ENCODE measurements at regions not wholly inside any gene's neighbourhood (a gene's known extent, or its start where the extent isn't known, plus 50 kb on each side); places are given as distances from the start of the nearest gene placed in this dataset.

- no peaks in the 10 kb centered on the region for H3K9me3 ChIP-seq (ENCODE audit: low read length)
- no peak overlapping the region for H3K9ac ChIP-seq (ENCODE audit: insufficient read depth, low read depth, low read length)
- H3K4me3 ChIP-seq (replicated peaks in 1 of 3; ENCODE audit: insufficient read depth in 1 of 3, low read depth in 2 of 3, low read length in 3 of 3) = no peak overlapping the region
- BruUV-seq (replicated peaks) = no TSS peak
- H3K27me3 ChIP-seq (ENCODE audit: control insufficient read depth in 1 of 2, insufficient read depth in 2 of 2, low read length in 2 of 2) = no peaks in the 10 kb centered on the region
- no peaks in the 10 kb centered on the region for H3K79me2 ChIP-seq (ENCODE audit: insufficient read depth, low read length)
- H2AFZ ChIP-seq (ENCODE audit: low read length) = no peak overlapping the region
- H3K27ac ChIP-seq (ENCODE audit: extremely low read length, insufficient read depth, low read length) = no peak overlapping the region
- FAIRE-seq (no peak), DNase-seq (ENCODE audit: low spot score) (no peak), ATAC-seq (no peak)
- ChIA-PET POLR2A (no interaction called here), CTCF (ENCODE audit: low intra/inter-chr PET ratio, low total read pairs) (no interaction called here)
- no peaks in the 10 kb centered on the region for H3K4me1 ChIP-seq (ENCODE audit: insufficient read depth, low read length)
- WGBS (ENCODE audit: low lambda C conversion rate) = 94% methylated on average over 3 of the region's 3 CpGs
- in situ Hi-C loops (cut with HindIII; ENCODE audit: extremely low pct_ligation_motif_present, low pct_unique_long_range_greater_than_20kb) (no loop called here), intact Hi-C loops (cut with micrococcal nuclease; ENCODE audit: unreplicated experiment) (no loop called here)
- no peaks in the 10 kb centered on the region for H4K20me1 ChIP-seq (ENCODE audit: insufficient read depth, low read length)
- no peak for TF ChIP-seq SMAD9 (CRISPR knock-in tag; IDR thresholded peaks at IDR 0.05)
- no peak for TF ChIP-seq GPBP1L1 (CRISPR knock-in tag; IDR thresholded peaks at IDR 0.05)
- no peak for TF ChIP-seq REXO4 (CRISPR knock-in tag; IDR thresholded peaks at IDR 0.05; ENCODE audit: borderline replicate concordance)
- no peak for TF ChIP-seq BATF2 (CRISPR knock-in tag; IDR thresholded peaks at IDR 0.05)
- TF ChIP-seq ZNF766 (CRISPR knock-in tag; IDR thresholded peaks at IDR 0.05; ENCODE audit: borderline replicate concordance) = no peak
- TF ChIP-seq JARID2 (CRISPR knock-in tag; IDR thresholded peaks at IDR 0.05; ENCODE audit: insufficient replicate concordance) = no peak
- no peak for TF ChIP-seq SSRP1 (CRISPR knock-in tag; IDR thresholded peaks at IDR 0.05)
- TF ChIP-seq CBX5 (CRISPR knock-in tag; IDR thresholded peaks at IDR 0.05; ENCODE audit: borderline replicate concordance) = no peak
- TF ChIP-seq MEF2D (CRISPR knock-in tag; IDR thresholded peaks at IDR 0.05) = no peak
- TF ChIP-seq NFAT5 (CRISPR knock-in tag; IDR thresholded peaks at IDR 0.05) = no peak
- no peak for TF ChIP-seq POLR2G (IDR thresholded peaks at IDR 0.05; ENCODE audit: low read depth, low read length)
- no peak for TF ChIP-seq CREM (IDR thresholded peaks at IDR 0.05)
- TF ChIP-seq CREM (CRISPR knock-in tag; IDR thresholded peaks at IDR 0.05) = no peak
- TF ChIP-seq ASH2L (IDR thresholded peaks at IDR 0.05; ENCODE audit: insufficient read length, low read depth, low read length) = no peak
- no peak for TF ChIP-seq MIXL1 (CRISPR knock-in tag; IDR thresholded peaks at IDR 0.05)
- no peak for TF ChIP-seq ELF3 (CRISPR knock-in tag; IDR thresholded peaks at IDR 0.05)
- no peak overlapping the region for H3K4me2 ChIP-seq (ENCODE audit: low read depth, low read length)
- H3K36me3 ChIP-seq (replicated peaks in 1 of 2; ENCODE audit: control insufficient read depth in 1 of 2, insufficient read depth in 2 of 2, low read length in 2 of 2) = no peaks in the 10 kb centered on the region
Measured at GRCh38 chr12:16435875-16436554, 88.6 kb downstream of the MGST1 start.

Data from HepG2 (cell line).